ENCODE measurements at regions not wholly inside any gene's neighbourhood (a gene's known extent, or its start where the extent isn't known, plus 50 kb on each side); places are given as distances from the start of the nearest gene placed in this dataset.

DNA sequence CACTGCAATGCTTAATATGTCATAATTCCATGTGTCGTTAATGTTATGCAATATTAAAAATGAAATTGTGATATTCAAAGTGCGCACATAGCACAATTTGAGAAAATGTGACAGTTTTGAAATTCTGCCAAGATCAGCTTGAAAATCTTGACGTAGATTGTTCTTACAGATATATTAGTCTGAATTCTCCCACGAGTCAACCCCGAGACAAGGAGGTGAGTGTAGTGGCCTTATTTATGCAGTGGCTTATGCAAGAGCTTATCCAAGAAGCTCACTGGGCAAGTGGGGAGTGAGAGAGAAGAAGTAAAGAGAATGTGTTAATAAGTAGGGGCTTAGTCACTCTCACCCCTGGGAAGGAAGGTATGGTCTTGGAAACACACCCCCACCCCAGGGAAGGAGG, 286.1 kb upstream of the STS start (continued):
- TF ChIP-seq PATZ1 (tag by site-specific recombination; IDR thresholded peaks at IDR 0.05) (no peak), ZNF510 (tag by site-specific recombination; IDR thresholded peaks at IDR 0.05; ENCODE audit: insufficient replicate concordance) (no peak), ZNF274 (IDR thresholded peaks at IDR 0.05; ENCODE audit: low read length) (no peak), ZNF274 (tag by site-specific recombination; IDR thresholded peaks at IDR 0.05; ENCODE audit: borderline replicate concordance) (no peak), ZNF660 (tag by site-specific recombination; IDR thresholded peaks at IDR 0.05) (no peak)

GRCh38 chrX:6857749-6858148, 289.8 kb upstream of the STS start:
- no peaks in the 10 kb centered on the region for H3K9me3 ChIP-seq (ENCODE audit: control insufficient read depth, insufficient read depth, low read depth, low read length)
- H3K4me1 ChIP-seq (ENCODE audit: control insufficient read depth, insufficient read depth, low read length), result no peaks in the 10 kb centered on the region
- ChIA-PET POLR2A (no interaction called here), CTCF (no interaction called here)
- TF ChIP-seq ZNF747 (tag by site-specific recombination; IDR thresholded peaks at IDR 0.05), result no peak
- TF ChIP-seq REPIN1 (tag by site-specific recombination; IDR thresholded peaks at IDR 0.05; ENCODE audit: low read depth), result no peak
- TF ChIP-seq SCRT1 (tag by site-specific recombination; IDR thresholded peaks at IDR 0.05; ENCODE audit: borderline replicate concordance), result no peak
- no peak for TF ChIP-seq ZNF621 (tag by site-specific recombination; IDR thresholded peaks at IDR 0.05)
- no peak for TF ChIP-seq ZNF155 (tag by site-specific recombination; IDR thresholded peaks at IDR 0.05)
- TF ChIP-seq TRIM28 (IDR thresholded peaks at IDR 0.05; ENCODE audit: borderline replicate concordance, low read length), result no peak
- TF ChIP-seq ZSCAN16 (tag by site-specific recombination; IDR thresholded peaks at IDR 0.05), result no peak
- TF ChIP-seq ZBTB48 (tag by site-specific recombination; IDR thresholded peaks at IDR 0.05), result no peak
- no peak for TF ChIP-seq YY1 (tag by site-specific recombination; IDR thresholded peaks at IDR 0.05)
- TF ChIP-seq ZNF837 (tag by site-specific recombination; IDR thresholded peaks at IDR 0.05), result no peak
- no peak for TF ChIP-seq ZNF707 (tag by site-specific recombination; IDR thresholded peaks at IDR 0.05)
- TF ChIP-seq PBX3 (CRISPR knock-in tag; IDR thresholded peaks at IDR 0.05), result no peak
- no peak for TF ChIP-seq ZNF26 (tag by site-specific recombination; IDR thresholded peaks at IDR 0.05)
- TF ChIP-seq ZNF473 (tag by site-specific recombination; IDR thresholded peaks at IDR 0.05), result no peak
- TF ChIP-seq, protein P1, sequence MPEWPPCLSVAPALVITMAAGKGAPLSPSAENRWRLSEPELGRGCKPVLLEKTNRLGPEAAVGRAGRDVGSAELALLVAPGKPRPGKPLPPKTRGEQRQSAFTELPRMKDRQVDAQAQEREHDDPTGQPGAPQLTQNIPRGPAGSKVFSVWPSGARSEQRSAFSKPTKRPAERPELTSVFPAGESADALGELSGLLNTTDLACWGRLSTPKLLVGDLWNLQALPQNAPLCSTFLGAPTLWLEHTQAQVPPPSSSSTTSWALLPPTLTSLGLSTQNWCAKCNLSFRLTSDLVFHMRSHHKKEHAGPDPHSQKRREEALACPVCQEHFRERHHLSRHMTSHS (tag by site-specific recombination; IDR thresholded peaks at IDR 0.05), result no peak
- H3K36me3 ChIP-seq (ENCODE audit: control insufficient read depth in 2 of 2, insufficient read depth in 1 of 2, low read length in 2 of 2), result no peaks in the 10 kb centered on the region
- H3K4me3 ChIP-seq (ENCODE audit: low read depth, low read length), result no peak overlapping the region
- no peak overlapping the region for H3K27ac ChIP-seq (ENCODE audit: extremely low read depth, low read depth, low read length)

- no peak overlapping the region for H3K27ac ChIP-seq (ENCODE audit: extremely low read depth, low read depth, low read length)
- no peaks in the 10 kb centered on the region for H3K9me3 ChIP-seq (ENCODE audit: control insufficient read depth, insufficient read depth, low read depth, low read length)
- TF ChIP-seq ZNF146 (tag by site-specific recombination; IDR thresholded peaks at IDR 0.05), result no peak
- no peak for TF ChIP-seq ZNF664 (tag by site-specific recombination; IDR thresholded peaks at IDR 0.05)
- TF ChIP-seq ZNF610 (tag by site-specific recombination; IDR thresholded peaks at IDR 0.05; ENCODE audit: borderline replicate concordance), result no peak
- no peak for TF ChIP-seq ZBTB21 (tag by site-specific recombination; IDR thresholded peaks at IDR 0.05)
- TF ChIP-seq ZNF791 (tag by site-specific recombination; IDR thresholded peaks at IDR 0.05), result no peak
- TF ChIP-seq ZNF843 (tag by site-specific recombination; IDR thresholded peaks at IDR 0.05), result no peak
- TF ChIP-seq SALL2 (tag by site-specific recombination; IDR thresholded peaks at IDR 0.05; ENCODE audit: borderline replicate concordance), result no peak
- TF ChIP-seq BCL11A (tag by site-specific recombination; IDR thresholded peaks at IDR 0.05; ENCODE audit: low read depth), result no peak
- TF ChIP-seq ZNF26 (tag by site-specific recombination; IDR thresholded peaks at IDR 0.05), result no peak
- POLR2A ChIA-PET, result no interaction called here
- H3K4me1 ChIP-seq (ENCODE audit: control insufficient read depth, insufficient read depth, low read length), result no peaks in the 10 kb centered on the region
- H3K4me3 ChIP-seq (ENCODE audit: low read depth, low read length), result no peak overlapping the region
- H3K36me3 ChIP-seq (ENCODE audit: control insufficient read depth in 2 of 2, insufficient read depth in 1 of 2, low read length in 2 of 2), result no peaks in the 10 kb centered on the region
- CTCF ChIA-PET, result no interaction called here
Measured at GRCh38 chrX:6856471-6856870, 291.0 kb upstream of the STS start.
